LNCAP (cell line): ENCODE measurements at regions not wholly inside any gene's neighbourhood (a gene's known extent, or its start where the extent isn't known, plus 50 kb on each side); places are given as distances from the start of the nearest gene placed in this dataset.

Experiments
- TF ChIP-seq, protein P1 (sequence below): fragments of 450-650 bp; IDR thresholded peaks from 2 replicates; pipeline ENCODE4 v1.5.1; 2017; ENCODE audit warnings: mild to moderate bottlenecking

DNA sequence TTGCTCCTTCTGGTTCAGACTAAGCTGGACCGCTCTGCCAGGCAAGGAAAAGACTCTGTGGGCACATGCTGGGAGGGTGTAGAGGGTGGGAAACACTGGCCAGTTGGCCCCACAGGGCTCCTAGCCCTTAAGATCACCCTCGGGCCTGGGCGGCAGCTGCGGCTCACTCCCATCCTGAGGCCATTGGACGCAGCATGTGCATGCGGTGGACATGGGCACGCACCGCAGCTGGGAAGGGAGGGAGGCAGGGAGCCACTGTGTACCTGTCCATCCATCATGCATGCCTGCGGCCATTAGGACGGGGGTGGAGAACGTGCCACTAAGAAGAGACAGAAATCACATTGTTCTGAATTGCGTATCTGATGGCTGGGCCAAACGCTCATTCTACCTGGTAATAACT lies 140.1 kb upstream of the THBS2 start:
- TF ChIP-seq, protein P1, sequence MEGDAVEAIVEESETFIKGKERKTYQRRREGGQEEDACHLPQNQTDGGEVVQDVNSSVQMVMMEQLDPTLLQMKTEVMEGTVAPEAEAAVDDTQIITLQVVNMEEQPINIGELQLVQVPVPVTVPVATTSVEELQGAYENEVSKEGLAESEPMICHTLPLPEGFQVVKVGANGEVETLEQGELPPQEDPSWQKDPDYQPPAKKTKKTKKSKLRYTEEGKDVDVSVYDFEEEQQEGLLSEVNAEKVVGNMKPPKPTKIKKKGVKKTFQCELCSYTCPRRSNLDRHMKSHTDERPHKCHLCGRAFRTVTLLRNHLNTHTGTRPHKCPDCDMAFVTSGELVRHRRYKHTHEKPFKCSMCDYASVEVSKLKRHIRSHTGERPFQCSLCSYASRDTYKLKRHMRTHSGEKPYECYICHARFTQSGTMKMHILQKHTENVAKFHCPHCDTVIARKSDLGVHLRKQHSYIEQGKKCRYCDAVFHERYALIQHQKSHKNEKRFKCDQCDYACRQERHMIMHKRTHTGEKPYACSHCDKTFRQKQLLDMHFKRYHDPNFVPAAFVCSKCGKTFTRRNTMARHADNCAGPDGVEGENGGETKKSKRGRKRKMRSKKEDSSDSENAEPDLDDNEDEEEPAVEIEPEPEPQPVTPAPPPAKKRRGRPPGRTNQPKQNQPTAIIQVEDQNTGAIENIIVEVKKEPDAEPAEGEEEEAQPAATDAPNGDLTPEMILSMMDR, result no peak

DNA sequence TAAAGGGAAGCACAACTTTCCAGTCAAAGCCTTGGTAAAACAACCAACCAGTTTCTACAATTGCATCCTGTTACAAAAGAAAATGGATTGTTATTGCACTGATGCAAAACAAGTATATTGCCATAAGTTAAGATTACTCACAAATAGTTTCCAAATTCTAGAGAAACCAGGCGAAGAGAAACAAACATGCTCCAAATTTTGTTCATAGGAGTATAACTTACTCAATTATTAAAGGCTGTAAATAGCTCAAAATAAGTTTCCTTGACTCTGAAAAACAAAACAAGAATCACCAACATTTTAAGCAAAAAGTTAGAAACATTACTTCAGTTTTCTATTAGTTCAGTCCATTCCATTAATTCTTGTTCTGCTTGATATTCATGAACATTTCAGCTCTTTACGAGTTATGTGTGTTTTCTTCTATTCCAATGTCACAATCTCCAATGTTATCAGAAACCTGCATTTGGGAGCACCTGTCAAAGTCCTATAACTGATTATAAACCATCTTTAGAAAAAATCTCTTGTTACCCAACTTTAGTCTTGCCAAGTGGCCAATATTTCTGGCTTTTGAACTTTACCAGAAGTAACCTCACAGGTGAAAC lies 137.9 kb upstream of the THBS2 start:
- TF ChIP-seq, protein P1, result no peak

DNA sequence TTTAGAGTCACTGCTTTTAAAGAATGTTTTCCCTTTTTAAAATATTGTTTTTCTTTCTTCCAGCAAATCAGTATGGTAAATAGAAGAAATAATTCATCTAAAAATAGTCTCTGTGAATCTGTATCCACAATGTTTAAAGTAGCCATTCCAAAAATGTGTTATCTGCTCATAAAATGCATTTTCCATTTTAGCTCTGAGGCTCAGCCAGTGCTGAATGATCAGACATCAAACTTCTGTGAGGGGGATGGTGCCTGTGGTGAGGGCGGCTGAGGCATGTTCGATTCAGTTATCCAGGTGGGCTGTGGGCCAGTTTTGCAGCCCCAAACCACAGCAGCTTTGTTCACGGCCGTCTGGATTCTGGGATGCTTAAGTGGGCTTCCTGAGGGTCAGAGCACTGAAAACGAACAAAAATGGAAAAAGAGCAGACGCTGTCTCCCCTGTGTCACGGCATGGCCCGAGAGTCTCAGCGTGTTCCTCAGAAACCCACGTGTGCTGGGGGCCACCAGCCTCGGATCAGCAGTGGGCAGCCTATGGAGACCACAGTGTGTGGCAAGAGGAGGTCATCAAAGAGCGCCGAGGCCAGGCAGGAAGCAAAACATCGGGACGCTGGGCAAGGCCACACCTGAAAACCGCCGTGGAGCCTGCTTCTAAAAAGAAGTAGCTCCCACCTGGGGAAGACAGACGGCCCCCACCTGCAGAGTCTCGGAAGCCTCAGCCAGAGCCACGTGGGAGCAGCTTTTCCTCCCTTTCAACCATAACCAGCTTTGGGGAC lies 134.9 kb upstream of the THBS2 start:
- TF ChIP-seq, protein P1, result no peak

DNA sequence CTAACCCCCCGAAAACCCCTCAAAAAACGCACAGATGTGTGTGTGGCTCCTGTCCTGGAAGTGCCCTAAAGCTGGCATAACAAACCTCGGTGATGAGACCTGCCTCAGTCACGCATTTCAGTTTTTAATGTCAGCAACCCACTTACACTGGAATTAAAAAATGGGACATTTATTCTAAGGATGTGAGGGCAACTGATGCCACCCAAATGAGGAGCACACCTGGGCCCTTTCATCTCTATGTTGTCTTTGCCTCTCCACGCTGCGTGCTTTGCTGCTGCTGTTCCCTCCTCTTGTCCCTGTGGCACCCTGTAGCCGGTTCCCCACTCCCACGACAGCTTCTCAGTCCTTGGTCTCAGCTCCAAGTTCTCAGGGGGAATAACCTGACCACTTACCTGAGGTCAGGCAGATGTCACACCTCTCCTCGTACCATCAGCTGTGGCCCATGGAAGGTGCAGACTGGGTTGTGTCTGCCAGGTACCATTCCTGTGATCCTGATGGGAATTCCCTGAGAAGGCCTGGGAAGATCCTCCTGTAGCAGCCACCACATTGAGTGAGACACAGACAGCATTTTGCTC lies 134.2 kb upstream of the THBS2 start:
- TF ChIP-seq, protein P1, result no peak

DNA sequence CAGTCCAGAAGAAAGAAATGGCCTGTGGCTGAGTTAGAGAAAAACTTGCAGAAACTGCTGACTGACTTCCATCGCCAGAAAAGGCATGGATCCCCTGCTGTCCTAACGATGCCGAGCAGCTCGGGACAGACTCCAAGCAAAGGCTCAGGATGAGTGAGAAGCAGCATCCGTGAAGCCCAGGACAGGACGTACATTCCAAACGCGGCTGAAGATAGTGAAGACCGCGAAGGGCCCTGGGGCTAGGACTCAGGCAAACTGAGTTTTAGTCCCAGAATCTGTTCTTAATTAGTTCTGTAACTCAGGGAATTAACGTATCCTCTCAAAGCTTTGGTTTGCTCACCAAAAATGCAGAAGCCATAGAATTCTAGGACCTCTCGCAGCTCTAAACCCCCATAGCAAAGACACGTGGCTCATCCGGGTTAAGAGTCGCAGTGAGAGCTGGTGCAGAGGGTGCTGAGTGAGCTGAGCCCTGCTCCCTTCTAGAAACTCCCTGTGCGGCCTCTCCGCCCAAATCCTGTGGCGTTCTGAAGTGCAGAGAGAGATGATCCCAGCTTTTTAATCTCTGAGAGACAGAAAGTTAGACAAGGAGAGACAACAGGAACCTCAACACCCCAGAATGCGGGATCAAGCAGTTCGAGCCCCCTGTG lies 132.9 kb upstream of the THBS2 start:
- TF ChIP-seq, protein P1, result no peak

DNA sequence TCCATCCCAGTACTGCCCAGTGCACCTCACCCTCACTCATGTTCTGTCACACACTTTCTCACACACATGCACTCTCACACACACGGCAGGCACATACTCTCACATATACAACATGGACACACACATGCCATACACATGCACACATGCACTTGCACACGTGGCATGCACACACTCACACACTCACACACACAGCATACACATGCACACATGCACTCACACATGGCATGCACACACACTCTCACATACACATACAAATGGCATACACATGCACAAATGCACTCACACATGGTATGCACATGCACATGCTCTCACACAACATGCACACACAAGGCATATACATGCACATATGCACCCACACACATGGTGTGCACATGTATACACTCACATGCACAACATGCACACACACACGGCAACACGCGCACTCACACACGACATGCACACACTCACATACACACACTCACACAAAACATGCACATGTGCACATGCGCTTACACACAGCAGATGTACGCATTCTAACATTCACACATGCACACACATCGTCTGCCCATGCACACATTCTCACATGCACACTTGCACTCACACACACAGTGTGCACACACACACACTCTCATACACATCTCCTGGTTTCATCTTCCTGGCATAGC lies 131.7 kb upstream of the THBS2 start:
- TF ChIP-seq, protein P1, result no peak

DNA sequence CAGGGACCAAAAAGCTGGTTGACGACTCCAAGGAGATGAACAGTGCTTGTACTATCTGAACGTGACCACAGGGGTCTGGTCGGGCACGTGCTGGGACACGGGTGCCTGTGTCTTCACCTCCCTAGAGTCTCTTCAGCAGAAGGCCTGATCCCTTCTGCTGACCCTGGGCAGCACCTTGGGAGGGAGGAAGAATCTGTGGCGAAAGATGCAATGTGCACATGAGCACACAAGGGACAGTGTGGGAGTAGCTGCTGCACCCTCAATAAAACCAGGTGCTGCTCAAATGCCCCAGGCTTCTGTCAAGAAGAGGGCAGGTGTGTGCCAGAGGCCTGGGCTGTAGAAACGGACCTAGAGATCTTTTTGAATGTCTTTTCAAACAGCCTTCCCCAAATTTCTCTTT lies 130.6 kb upstream of the THBS2 start:
- TF ChIP-seq, protein P1, result no peak
